MM.1S (cell line): ENCODE measurements at regions not wholly inside any gene's neighbourhood (a gene's known extent, or its start where the extent isn't known, plus 50 kb on each side); places are given as distances from the start of the nearest gene placed in this dataset.
A peak's percentile ranks its signal among the peaks of the same experiment; 100 is the strongest.

ENCODE experiments used
- DNase-seq: peaks from one replicate; pipeline ENCODE4 v3.0.0-alpha.2; 2015
- H2AFZ ChIP-seq: fragments of 300-600 bp; sonication (generic); 2 replicates; pipeline ENCODE4 v1.6.0; 2016; ENCODE audit warnings: antibody characterized with exemption, low read length
- H3F3A ChIP-seq: fragments of 300-600 bp; sonication (generic); 2 replicates; pipeline ENCODE4 v1.6.1; 2016; ENCODE audit warnings: mild to moderate bottlenecking, antibody characterized with exemption, low read length, moderate library complexity, mixed read lengths; ENCODE audit not compliant: insufficient read depth
- H3K27ac ChIP-seq: fragments of 300-600 bp; sonication (generic); 2 replicates; pipeline ENCODE4 v1.5.1; 2016; ENCODE audit warnings: mild to moderate bottlenecking, low read length
- H3K27me3 ChIP-seq: fragments of 300-600 bp; sonication (generic); replicated peaks from 2 replicates; pipeline ENCODE4 v1.6.0; 2016; ENCODE audit warnings: low read length; ENCODE audit not compliant: insufficient read depth
- H3K36me3 ChIP-seq: fragments of 300-600 bp; sonication (generic); replicated peaks from 2 replicates; pipeline ENCODE4 v1.6.1; 2016; ENCODE audit warnings: mild to moderate bottlenecking, low read length, mixed read lengths; ENCODE audit not compliant: insufficient read depth
- H3K4me1 ChIP-seq: fragments of 300-600 bp; sonication (generic); 2 replicates; pipeline ENCODE4 v1.6.1; 2016; ENCODE audit warnings: low read length, mixed read lengths
- H3K4me2 ChIP-seq: fragments of 300-600 bp; sonication (generic); 2 replicates; pipeline ENCODE4 v1.6.0; 2016; ENCODE audit warnings: low read depth, low read length
- H3K4me3 ChIP-seq: fragments of 300-600 bp; sonication (generic); 2 replicates; pipeline ENCODE4 v1.5.1; 2016; ENCODE audit warnings: low read length, mixed read lengths
- H3K79me2 ChIP-seq: fragments of 300-600 bp; sonication (generic); 2 replicates; pipeline ENCODE4 v1.6.1; 2016; ENCODE audit warnings: mixed run types, low read length, mixed read lengths
- H3K9ac ChIP-seq: fragments of 300-600 bp; sonication (generic); 2 replicates; pipeline ENCODE4 v1.6.1; 2016; ENCODE audit warnings: low read length, mixed read lengths
- H3K9me2 ChIP-seq: fragments of 300-600 bp; sonication (generic); replicated peaks from 2 replicates; pipeline ENCODE4 v1.6.1; 2016; ENCODE audit warnings: mild to moderate bottlenecking, low read length, mixed read lengths; ENCODE audit not compliant: insufficient read depth
- H3K9me3 ChIP-seq: fragments of 300-600 bp; sonication (generic); replicated peaks from 2 replicates; pipeline ENCODE4 v1.6.1; 2016; ENCODE audit warnings: mild to moderate bottlenecking, low read length, mixed read lengths; ENCODE audit not compliant: insufficient read depth
- H4K20me1 ChIP-seq: fragments of 300-600 bp; sonication (generic); 2 replicates; pipeline ENCODE4 v1.6.1; 2016; ENCODE audit warnings: mild to moderate bottlenecking, low read length, moderate library complexity, mixed read lengths; ENCODE audit not compliant: insufficient read depth
- CTCF ChIP-seq: fragments of 300-600 bp; sonication (generic); IDR thresholded peaks from 2 replicates; pipeline ENCODE4 v1.5.1; 2016; ENCODE audit warnings: antibody characterized with exemption, low read length, mixed read lengths
- EZH2 ChIP-seq: fragments of 300-600 bp; sonication (generic); optimal IDR thresholded peaks from 2 replicates; pipeline ENCODE3; 2017; ENCODE audit warnings: low read depth, mild to moderate bottlenecking, antibody characterized with exemption, low read length, mixed read lengths
- EZH2phosphoT487 ChIP-seq: fragments of 300-600 bp; sonication (generic); IDR thresholded peaks from 2 replicates; pipeline ENCODE4 v1.6.1; 2018; ENCODE audit warnings: antibody characterized with exemption, low read length

- Histone ChIP-seq H3K27me3 (no peaks in the 10 kb centered on the region), H3K4me2 (no peak overlapping the region), H3K9me3 (no peaks in the 10 kb centered on the region), H3K27ac (no peak overlapping the region), H3K9me2 (no peaks in the 10 kb centered on the region), H4K20me1 (no peaks in the 10 kb centered on the region), H2AFZ (no peak overlapping the region), H3K9ac (no peak overlapping the region), H3K79me2 (no peaks in the 10 kb centered on the region), H3K36me3 (no peaks in the 10 kb centered on the region), H3K4me1 (peaks cover 22% of the 10 kb centered on the region), H3K4me3 (no peak overlapping the region), H3F3A (peaks cover 18% of the 10 kb centered on the region)
- TF ChIP-seq EZH2 (no peak), CTCF (no peak), EZH2phosphoT487 (no peak)
- no peak for DNase-seq
Observed at GRCh38 chr4:81639248-81639647, 167.5 kb upstream of the RASGEF1B start.

- no peak overlapping the region for H3K27ac ChIP-seq
- no peak overlapping the region for H3K4me2 ChIP-seq
- peaks cover 18% of the 10 kb centered on the region for H3F3A ChIP-seq
Observed at GRCh38 chr4:81638698-81639097, 167.0 kb upstream of the RASGEF1B start.

GRCh38 chr4:81635739-81636138 lies 164.0 kb upstream of the RASGEF1B start:
- H3K79me2 ChIP-seq: no peaks in the 10 kb centered on the region
- no peaks in the 10 kb centered on the region for H3K9me3 ChIP-seq
- peak overlapping the region; percentile 33; the same call in 1 of the 2 replicates for H3K4me3 ChIP-seq
- peaks cover 32% of the 10 kb centered on the region for H3F3A ChIP-seq
- H3K27me3 ChIP-seq: no peaks in the 10 kb centered on the region
- peak overlapping the region; percentile 76 for H3K4me2 ChIP-seq
- H3K9ac ChIP-seq: peak overlapping the region; percentile 37
- H2AFZ ChIP-seq: peak overlapping the region; percentile 54
- no peaks in the 10 kb centered on the region for H3K36me3 ChIP-seq
- no peaks in the 10 kb centered on the region for H4K20me1 ChIP-seq
- TF ChIP-seq EZH2phosphoT487 (no peak), CTCF (no peak), EZH2 (no peak)
- DNase-seq: peak; percentile 82
- H3K9me2 ChIP-seq: no peaks in the 10 kb centered on the region
- peaks cover 41% of the 10 kb centered on the region for H3K4me1 ChIP-seq
- peak overlapping the region; percentile 77 for H3K27ac ChIP-seq

More at GRCh38 chr4:81638698-81639097, 167.0 kb upstream of the RASGEF1B start:
- Histone ChIP-seq H3K79me2 (no peaks in the 10 kb centered on the region), H3K36me3 (no peaks in the 10 kb centered on the region), H3K4me1 (peaks cover 22% of the 10 kb centered on the region), H3K27me3 (no peaks in the 10 kb centered on the region), H3K9ac (no peak overlapping the region), H3K9me3 (no peaks in the 10 kb centered on the region), H4K20me1 (no peaks in the 10 kb centered on the region), H3K4me3 (no peak overlapping the region), H3K9me2 (no peaks in the 10 kb centered on the region), H2AFZ (no peak overlapping the region)
- TF ChIP-seq CTCF (no peak), EZH2phosphoT487 (no peak), EZH2 (no peak)
- DNase-seq: no peak
